ENCODE measurements at regions not wholly inside any gene's neighbourhood (a gene's known extent, or its start where the extent isn't known, plus 50 kb on each side); places are given as distances from the start of the nearest gene placed in this dataset.

GRCh38 chr2:225275443-225275842 lies 124.1 kb upstream of the NYAP2 start:
- TF ChIP-seq USF2 (IDR thresholded peaks at IDR 0.05) (no peak), TFCP2L1 (CRISPR knock-in tag; IDR thresholded peaks at IDR 0.05) (no peak), CTCF (IDR thresholded peaks at IDR 0.05) (no peak), NFE2L2 (conservative IDR thresholded peaks at IDR 0.05; ENCODE audit: low read length) (no peak), JUNB (IDR thresholded peaks at IDR 0.05) (no peak)
